ENCODE measurements at regions not wholly inside any gene's neighbourhood (a gene's known extent, or its start where the extent isn't known, plus 50 kb on each side); places are given as distances from the start of the nearest gene placed in this dataset.

- DNase-seq (ENCODE audit: low spot score), result no peak
Measured at GRCh38 chr12:31781894-31782540, 53.2 kb upstream of the AMN1 start.

GRCh38 chr12:31780096-31780495, 51.3 kb upstream of the AMN1 start:
- no peak for DNase-seq (ENCODE audit: low spot score)

- DNase-seq (ENCODE audit: low spot score), result no peak
Measured at GRCh38 chr12:31778687-31779086, 49.9 kb upstream of the AMN1 start.
